ENCODE measurements at regions not wholly inside any gene's neighbourhood (a gene's known extent, or its start where the extent isn't known, plus 50 kb on each side); places are given as distances from the start of the nearest gene placed in this dataset.

DNA sequence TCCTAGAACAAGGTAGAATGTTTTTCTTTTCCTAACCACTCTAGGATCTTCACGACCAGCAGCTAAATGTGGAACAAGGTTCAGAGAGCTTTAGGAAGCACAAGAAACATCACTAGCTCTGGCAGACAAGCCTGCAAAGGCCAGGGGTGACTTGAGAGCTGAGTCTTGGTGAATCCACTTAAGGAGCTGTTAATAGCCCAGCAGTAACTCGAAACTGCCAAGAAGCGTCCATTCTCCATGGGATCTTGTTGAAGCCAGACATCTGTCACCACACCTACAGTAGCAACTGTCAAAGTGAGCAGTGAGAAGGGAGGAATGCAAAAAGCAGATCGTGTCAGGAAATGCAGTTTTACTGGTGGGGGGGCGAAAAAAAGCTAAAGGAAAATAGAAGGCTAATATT, 87.2 kb downstream of the ATPSCKMT start:
- TF ChIP-seq EP300 (IDR thresholded peaks at IDR 0.05; ENCODE audit: borderline replicate concordance in 1 of 2, low read depth in 2 of 2, low read length in 2 of 2), result no peak
- no peak for TF ChIP-seq POLR2A (IDR thresholded peaks at IDR 0.05; ENCODE audit: control extremely low read depth in 1 of 2, low read depth in 2 of 2, low read length in 2 of 2)
- no peak for TF ChIP-seq JUN (IDR thresholded peaks at IDR 0.05; ENCODE audit: low read depth, low read length)
- TF ChIP-seq, protein P1, sequence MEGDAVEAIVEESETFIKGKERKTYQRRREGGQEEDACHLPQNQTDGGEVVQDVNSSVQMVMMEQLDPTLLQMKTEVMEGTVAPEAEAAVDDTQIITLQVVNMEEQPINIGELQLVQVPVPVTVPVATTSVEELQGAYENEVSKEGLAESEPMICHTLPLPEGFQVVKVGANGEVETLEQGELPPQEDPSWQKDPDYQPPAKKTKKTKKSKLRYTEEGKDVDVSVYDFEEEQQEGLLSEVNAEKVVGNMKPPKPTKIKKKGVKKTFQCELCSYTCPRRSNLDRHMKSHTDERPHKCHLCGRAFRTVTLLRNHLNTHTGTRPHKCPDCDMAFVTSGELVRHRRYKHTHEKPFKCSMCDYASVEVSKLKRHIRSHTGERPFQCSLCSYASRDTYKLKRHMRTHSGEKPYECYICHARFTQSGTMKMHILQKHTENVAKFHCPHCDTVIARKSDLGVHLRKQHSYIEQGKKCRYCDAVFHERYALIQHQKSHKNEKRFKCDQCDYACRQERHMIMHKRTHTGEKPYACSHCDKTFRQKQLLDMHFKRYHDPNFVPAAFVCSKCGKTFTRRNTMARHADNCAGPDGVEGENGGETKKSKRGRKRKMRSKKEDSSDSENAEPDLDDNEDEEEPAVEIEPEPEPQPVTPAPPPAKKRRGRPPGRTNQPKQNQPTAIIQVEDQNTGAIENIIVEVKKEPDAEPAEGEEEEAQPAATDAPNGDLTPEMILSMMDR (IDR thresholded peaks at IDR 0.05; ENCODE audit: control extremely low read depth in 1 of 3, insufficient read depth in 1 of 3, low read depth in 1 of 3, low read length in 3 of 3), result no peak
- TF ChIP-seq EZH2 (IDR thresholded peaks at IDR 0.05; ENCODE audit: low read depth, low read length, severe bottlenecking), result no peak
- TF ChIP-seq GABPA (IDR thresholded peaks at IDR 0.05; ENCODE audit: borderline replicate concordance, insufficient read depth, low read length), result no peak
- TF ChIP-seq RFX5 (IDR thresholded peaks at IDR 0.05; ENCODE audit: borderline replicate concordance, low read depth, low read length), result no peak
- TF ChIP-seq CREB1 (IDR thresholded peaks at IDR 0.05), result no peak
- no peak for TF ChIP-seq TBP (IDR thresholded peaks at IDR 0.05; ENCODE audit: low read depth, low read length)
- TF ChIP-seq, protein P2, sequence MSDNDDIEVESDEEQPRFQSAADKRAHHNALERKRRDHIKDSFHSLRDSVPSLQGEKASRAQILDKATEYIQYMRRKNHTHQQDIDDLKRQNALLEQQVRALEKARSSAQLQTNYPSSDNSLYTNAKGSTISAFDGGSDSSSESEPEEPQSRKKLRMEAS (IDR thresholded peaks at IDR 0.05), result no peak
- TF ChIP-seq PHF8 (conservative IDR thresholded peaks at IDR 0.05; ENCODE audit: low read depth, low read length), result no peak
- no peak for TF ChIP-seq NRF1 (IDR thresholded peaks at IDR 0.05; ENCODE audit: low read depth, low read length)
- no peak for TF ChIP-seq SIN3A (conservative IDR thresholded peaks at IDR 0.05 in 1 of 2, IDR thresholded peaks at IDR 0.05 in 1 of 2; ENCODE audit: low read depth in 1 of 2, low read length in 2 of 2)
